HepG2 (cell line): ENCODE measurements at regions not wholly inside any gene's neighbourhood (a gene's known extent, or its start where the extent isn't known, plus 50 kb on each side); places are given as distances from the start of the nearest gene placed in this dataset.

Experiments used
- ATAC-seq: fragments of 200-7000 bp; cut with Tn5 transposase; 3 replicates; pipeline ENCODE4 v1.9.1; 2020; ENCODE audit warnings: mild to moderate bottlenecking, moderate library complexity
- BruUV-seq: library from RNA; stranded (reverse); fragments of 400-500 nt; replicated peaks from 2 replicates; lab custom pipeline; 2021; lab: Mats Ljungman, UMichigan
- CTCF ChIA-PET: fragments of 300-600 bp; formaldehyde crosslinking; extraction: SDS; loops from one replicate; lab custom pipeline; 2021; ENCODE audit warnings: low total read pairs, inconsistent platforms, low intra/inter-chr PET ratio; lab: Yijun Ruan, JAX
- POLR2A ChIA-PET: fragments of 350-600 bp; sonication (Branson Sonifier 250); formaldehyde crosslinking; loops from one replicate; lab custom pipeline; 2020; ENCODE audit warnings: antibody characterized with exemption, inconsistent platforms; lab: Yijun Ruan, JAX
- DNase-seq: peaks from one replicate; pipeline ENCODE4 v3.0.0-alpha.2; 2015; ENCODE audit warnings: low spot score
- FAIRE-seq: peaks from 3 replicates; lab custom pipeline; 2011; peaks lifted over from hg19 to GRCh38; lab: Jason Lieb, UNC
- H2AFZ ChIP-seq: one replicate; pipeline ENCODE4 v1.6.1; 2011; ENCODE audit warnings: low read length, inconsistent platforms
- H3K27ac ChIP-seq: fragments of 300-600 bp; 3 replicates; pipeline ENCODE4 v1.8.0; 2011; ENCODE audit warnings: mixed run types, mild to moderate bottlenecking, mixed read lengths, low read length, inconsistent platforms; ENCODE audit not compliant: insufficient read depth; ENCODE audit errors: extremely low read length
- H3K27me3 ChIP-seq, 2 experiments: fragments of 200-600 bp in 1 of 2; 2 replicates in 1 of 2; 3 replicates in 1 of 2; pipeline versions ENCODE4 v1.6.0 to v1.8.0; 2011; ENCODE audit warnings: low read length in 2 of 2, mild to moderate bottlenecking in 2 of 2, moderate library complexity in 2 of 2, inconsistent platforms in 1 of 2; ENCODE audit not compliant: insufficient read depth in 2 of 2, control insufficient read depth in 1 of 2
- H3K36me3 ChIP-seq, 2 experiments: fragments of 200-600 bp in 1 of 2; replicated peaks in 1 of 2; 2 replicates in 1 of 2; 3 replicates in 1 of 2; pipeline versions ENCODE4 v1.5.1 to v1.8.0; 2011; ENCODE audit warnings: low read length in 2 of 2, inconsistent platforms in 1 of 2; ENCODE audit not compliant: insufficient read depth in 2 of 2, control insufficient read depth in 1 of 2
- H3K4me1 ChIP-seq: 2 replicates; pipeline ENCODE4 v1.5.1; 2012; ENCODE audit warnings: low read length, inconsistent platforms; ENCODE audit not compliant: insufficient read depth
- H3K4me2 ChIP-seq: 2 replicates; pipeline ENCODE4 v1.6.0; 2011; ENCODE audit warnings: low read depth, low read length, inconsistent platforms
- H3K4me3 ChIP-seq, 3 experiments: fragments of 200-600 bp in 1 of 3; sonication (generic), shearing (Covaris generic) in 1 of 3; replicated peaks in 1 of 3; 2 replicates each; pipeline ENCODE4 v1.5.1; 2011 to 2016; ENCODE audit warnings: low read length in 3 of 3, inconsistent platforms in 2 of 3, low read depth in 2 of 3, mild to moderate bottlenecking in 2 of 3, control low read depth in 1 of 3, mixed read lengths in 1 of 3; ENCODE audit not compliant: insufficient read depth in 1 of 3
- H3K79me2 ChIP-seq: one replicate; pipeline ENCODE4 v1.6.1; 2011; ENCODE audit warnings: low read length, inconsistent platforms; ENCODE audit not compliant: insufficient read depth
- H3K9ac ChIP-seq: 2 replicates; pipeline ENCODE4 v1.6.0; 2011; ENCODE audit warnings: mild to moderate bottlenecking, low read depth, low read length, inconsistent platforms; ENCODE audit not compliant: insufficient read depth
- H3K9me3 ChIP-seq: 2 replicates; pipeline ENCODE4 v1.5.1; 2012; ENCODE audit warnings: mild to moderate bottlenecking, low read length
- H4K20me1 ChIP-seq: 2 replicates; pipeline ENCODE4 v1.6.0; 2011; ENCODE audit warnings: inconsistent platforms, mild to moderate bottlenecking, low read length, moderate library complexity; ENCODE audit not compliant: insufficient read depth
- ELF1 ChIP-seq: sonication (generic); formaldehyde crosslinking; IDR thresholded peaks from 2 replicates; pipeline ENCODE4 v1.4.0; 2020; ENCODE audit warnings: missing genetic modification reagents
- HDAC1 ChIP-seq: sonication (generic); formaldehyde crosslinking; IDR thresholded peaks from 2 replicates; pipeline ENCODE4 v1.5.1; 2020; ENCODE audit warnings: mild to moderate bottlenecking, missing genetic modification reagents
- KLF12 ChIP-seq: sonication (generic); formaldehyde crosslinking; IDR thresholded peaks from 2 replicates; pipeline ENCODE4 v1.4.0; 2020; ENCODE audit warnings: missing genetic modification reagents, borderline replicate concordance
- MEF2D ChIP-seq: sonication (generic); formaldehyde crosslinking; IDR thresholded peaks from 2 replicates; pipeline ENCODE4 v1.5.1; 2020; ENCODE audit warnings: mild to moderate bottlenecking, missing genetic modification reagents
- RFX1 ChIP-seq: fragments of 450-650 bp; IDR thresholded peaks from 2 replicates; pipeline ENCODE4 v1.6.1; 2017
- SIN3B ChIP-seq: fragments of 150-350 bp; IDR thresholded peaks from 2 replicates; pipeline ENCODE4 v1.6.1; 2014; ENCODE audit warnings: low read length
- ZFP36L2 ChIP-seq: sonication (generic); formaldehyde crosslinking; IDR thresholded peaks from 2 replicates; pipeline ENCODE4 v1.4.0; 2020; ENCODE audit warnings: missing genetic modification reagents
- ZKSCAN1 ChIP-seq: fragments of 150-350 bp; IDR thresholded peaks from 2 replicates; pipeline ENCODE4 v1.6.1; 2014; ENCODE audit warnings: low read length
- ZNF253 ChIP-seq: sonication (generic); formaldehyde crosslinking; IDR thresholded peaks from 2 replicates; pipeline ENCODE4 v1.8.0; 2022; ENCODE audit warnings: mild to moderate bottlenecking, missing genetic modification reagents, borderline replicate concordance
- ZNF329 ChIP-seq: sonication (generic); formaldehyde crosslinking; IDR thresholded peaks from 2 replicates; pipeline ENCODE4 v1.9.0; 2021; ENCODE audit warnings: low read depth, mild to moderate bottlenecking, missing genetic modification reagents
- ZSCAN31 ChIP-seq: sonication (generic); formaldehyde crosslinking; IDR thresholded peaks from 2 replicates; pipeline ENCODE4 v1.5.0; 2020; ENCODE audit warnings: low read depth, mild to moderate bottlenecking, missing genetic modification reagents
- ZSCAN9 ChIP-seq: IDR thresholded peaks from 2 replicates; pipeline ENCODE4 v1.6.1; 2016; ENCODE audit warnings: borderline replicate concordance
- WGBS: methylation state at CpG from one replicate; pipeline ENCODE4 v1.1.6; 2017; ENCODE audit warnings: low lambda C conversion rate; 5-methylcytosine and 5-hydroxymethylcytosine counted together
- in situ Hi-C: cut with HindIII; loops from 2 replicates; pipeline ENCODE4 v1.10.0; 2017; ENCODE audit warnings: low pct_unique_long_range_greater_than_20kb; ENCODE audit not compliant: extremely low pct_ligation_motif_present
- intact Hi-C: fragments of 100-400 bp; cut with micrococcal nuclease; formaldehyde crosslinking; loops from one replicate; pipeline ENCODE4 v1.10.0; 2022; ENCODE audit not compliant: unreplicated experiment
- TF ChIP-seq, protein P1 (sequence below): IDR thresholded peaks from 2 replicates; pipeline ENCODE4 v1.6.1; 2016
- TF ChIP-seq, protein P2 (sequence below): sonication (generic); formaldehyde crosslinking; IDR thresholded peaks from 2 replicates; pipeline ENCODE4 v1.5.0; 2020; ENCODE audit warnings: mild to moderate bottlenecking, missing genetic modification reagents

GRCh38 chr10:25698638-25699037, 235.4 kb upstream of the MYO3A start:
- Histone ChIP-seq H2AFZ (no peak overlapping the region), H3K27ac (no peak overlapping the region), H4K20me1 (no peaks in the 10 kb centered on the region), H3K27me3 (no peaks in the 10 kb centered on the region; a peak in 1 of 5 replicates), H3K79me2 (no peaks in the 10 kb centered on the region), H3K36me3 (no peaks in the 10 kb centered on the region), H3K4me1 (no peaks in the 10 kb centered on the region)
- POLR2A ChIA-PET, result no interaction called here
- TF ChIP-seq ELF1 (CRISPR knock-in tag), result no peak
- TF ChIP-seq, all 625 proteins: peak for 0
- intact Hi-C loops, result no loop called here
- Histone ChIP-seq H3K9ac (no peak overlapping the region), H3K4me2 (no peak overlapping the region), H3K9me3 (no peaks in the 10 kb centered on the region), H3K4me3 (no peak overlapping the region)
- CTCF ChIA-PET, result no interaction called here
- WGBS, result 0% methylated on average over 3 of the region's 3 CpGs
- in situ Hi-C loops, result no loop called here
- ATAC-seq, result no peak
- BruUV-seq, result no TSS peak
- no peak for DNase-seq
- no peak for FAIRE-seq

DNA sequence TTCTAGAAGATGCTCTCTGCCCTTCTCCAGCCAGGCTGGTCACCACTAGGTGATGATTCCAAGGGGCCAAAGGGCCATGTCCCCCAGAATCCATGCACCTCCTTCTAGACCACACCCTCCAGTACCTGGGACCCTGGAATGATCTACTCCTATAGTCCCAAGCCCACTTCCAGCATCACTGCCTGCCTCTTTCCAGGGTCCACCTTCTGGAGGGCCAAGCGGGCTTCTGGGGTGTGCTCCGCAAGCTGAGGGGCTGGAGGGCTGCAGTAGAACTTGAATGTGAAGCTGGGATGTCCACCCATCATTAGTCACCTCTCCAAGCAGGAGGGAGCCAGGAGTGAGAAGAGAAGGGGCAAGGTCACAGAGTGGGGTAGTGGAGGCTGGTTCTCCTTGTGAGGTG, 234.4 kb upstream of the MYO3A start:
- intact Hi-C loops, result no loop called here
- POLR2A ChIA-PET, result no interaction called here
- no peaks in the 10 kb centered on the region for H3K9me3 ChIP-seq

More for the DNA sequence above, 234.4 kb upstream of the MYO3A start:
- H3K4me1 ChIP-seq, result no peaks in the 10 kb centered on the region
- BruUV-seq, result no TSS peak
- CTCF ChIA-PET, result no interaction called here
- no peaks in the 10 kb centered on the region; a peak in 1 of 5 replicates for H3K27me3 ChIP-seq
- no peak for TF ChIP-seq SIN3B
- TF ChIP-seq, protein P1, sequence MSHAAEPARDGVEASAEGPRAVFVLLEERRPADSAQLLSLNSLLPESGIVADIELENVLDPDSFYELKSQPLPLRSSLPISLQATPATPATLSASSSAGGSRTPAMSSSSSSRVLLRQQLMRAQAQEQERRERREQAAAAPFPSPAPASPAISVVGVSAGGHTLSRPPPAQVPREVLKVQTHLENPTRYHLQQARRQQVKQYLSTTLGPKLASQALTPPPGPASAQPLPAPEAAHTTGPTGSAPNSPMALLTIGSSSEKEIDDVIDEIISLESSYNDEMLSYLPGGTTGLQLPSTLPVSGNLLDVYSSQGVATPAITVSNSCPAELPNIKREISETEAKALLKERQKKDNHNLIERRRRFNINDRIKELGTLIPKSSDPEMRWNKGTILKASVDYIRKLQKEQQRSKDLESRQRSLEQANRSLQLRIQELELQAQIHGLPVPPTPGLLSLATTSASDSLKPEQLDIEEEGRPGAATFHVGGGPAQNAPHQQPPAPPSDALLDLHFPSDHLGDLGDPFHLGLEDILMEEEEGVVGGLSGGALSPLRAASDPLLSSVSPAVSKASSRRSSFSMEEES (CRISPR knock-in tag), result no peak
- no peak for TF ChIP-seq ZNF253 (CRISPR knock-in tag)
- no peak for TF ChIP-seq RFX1
- TF ChIP-seq ZSCAN9 (CRISPR knock-in tag), result no peak
- TF ChIP-seq ZNF329 (CRISPR knock-in tag), result no peak
- no peak for TF ChIP-seq MEF2D (CRISPR knock-in tag)
- no peak for TF ChIP-seq ZKSCAN1
- no peak for TF ChIP-seq KLF12 (CRISPR knock-in tag)
- TF ChIP-seq ZFP36L2 (CRISPR knock-in tag), result no peak
- TF ChIP-seq, protein P2, sequence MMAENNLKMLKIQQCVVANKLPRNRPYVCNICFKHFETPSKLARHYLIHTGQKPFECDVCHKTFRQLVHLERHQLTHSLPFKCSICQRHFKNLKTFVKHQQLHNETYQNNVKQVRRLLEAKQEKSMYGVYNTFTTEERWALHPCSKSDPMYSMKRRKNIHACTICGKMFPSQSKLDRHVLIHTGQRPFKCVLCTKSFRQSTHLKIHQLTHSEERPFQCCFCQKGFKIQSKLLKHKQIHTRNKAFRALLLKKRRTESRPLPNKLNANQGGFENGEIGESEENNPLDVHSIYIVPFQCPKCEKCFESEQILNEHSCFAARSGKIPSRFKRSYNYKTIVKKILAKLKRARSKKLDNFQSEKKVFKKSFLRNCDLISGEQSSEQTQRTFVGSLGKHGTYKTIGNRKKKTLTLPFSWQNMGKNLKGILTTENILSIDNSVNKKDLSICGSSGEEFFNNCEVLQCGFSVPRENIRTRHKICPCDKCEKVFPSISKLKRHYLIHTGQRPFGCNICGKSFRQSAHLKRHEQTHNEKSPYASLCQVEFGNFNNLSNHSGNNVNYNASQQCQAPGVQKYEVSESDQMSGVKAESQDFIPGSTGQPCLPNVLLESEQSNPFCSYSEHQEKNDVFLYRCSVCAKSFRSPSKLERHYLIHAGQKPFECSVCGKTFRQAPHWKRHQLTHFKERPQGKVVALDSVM (CRISPR knock-in tag), result no peak
- TF ChIP-seq ZSCAN31 (CRISPR knock-in tag), result no peak
- TF ChIP-seq HDAC1, result no peak
- TF ChIP-seq, all 625 proteins: peak for 0
- no peak overlapping the region for H3K9ac ChIP-seq
- ATAC-seq, result no peak
- DNase-seq, result no peak
- H3K79me2 ChIP-seq, result no peaks in the 10 kb centered on the region
- no peaks in the 10 kb centered on the region for H4K20me1 ChIP-seq
- no peak overlapping the region for H2AFZ ChIP-seq
- no peak overlapping the region for H3K4me3 ChIP-seq
- H3K4me2 ChIP-seq, result no peak overlapping the region
- 21% methylated on average over 2 of the region's 2 CpGs for WGBS
- no peak overlapping the region for H3K27ac ChIP-seq
- in situ Hi-C loops, result no loop called here
- no peak for FAIRE-seq
- H3K36me3 ChIP-seq, result no peaks in the 10 kb centered on the region
